T-helper 22 cell (primary cell): ENCODE measurements at regions not wholly inside any gene's neighbourhood (a gene's known extent, or its start where the extent isn't known, plus 50 kb on each side); places are given as distances from the start of the nearest gene placed in this dataset.

Source experiments
- DNase-seq: peaks from one replicate; pipeline ENCODE4 v3.0.0-alpha.2; 2020; ENCODE audit warnings: low read depth

GRCh38 chr3:188940573-188940932 is 231.2 kb upstream of the TPRG1 start:
- no peak for DNase-seq

- no peak for DNase-seq
Measured at GRCh38 chr3:188941103-188941502, 230.7 kb upstream of the TPRG1 start.

GRCh38 chr3:188942191-188942590 is 229.6 kb upstream of the TPRG1 start:
- DNase-seq: no peak

- DNase-seq: no peak
Measured at GRCh38 chr3:188943591-188943990, 228.2 kb upstream of the TPRG1 start.

GRCh38 chr3:188944108-188944507 is 227.7 kb upstream of the TPRG1 start:
- DNase-seq: no peak

GRCh38 chr3:188946351-188947240 is 225.2 kb upstream of the TPRG1 start:
- no peak for DNase-seq

- DNase-seq: no peak
Measured at GRCh38 chr3:188947401-188948280, 224.1 kb upstream of the TPRG1 start.

- no peak for DNase-seq
Measured at GRCh38 chr3:188948281-188948996, 223.3 kb upstream of the TPRG1 start.

GRCh38 chr3:188948997-188949389 is 222.8 kb upstream of the TPRG1 start:
- DNase-seq: no peak

GRCh38 chr3:188949456-188949855 is 222.3 kb upstream of the TPRG1 start:
- no peak for DNase-seq

- DNase-seq: no peak
Measured at GRCh38 chr3:188949996-188950395, 221.8 kb upstream of the TPRG1 start.

- no peak for DNase-seq
Measured at GRCh38 chr3:188950832-188951489, 220.8 kb upstream of the TPRG1 start.

- no peak for DNase-seq
Measured at GRCh38 chr3:188951734-188952133, 220.0 kb upstream of the TPRG1 start.

- DNase-seq: peak; percentile 16
Measured at GRCh38 chr3:188954590-188955208, 217.1 kb upstream of the TPRG1 start.

GRCh38 chr3:188955919-188956318 is 215.9 kb upstream of the TPRG1 start:
- DNase-seq: no peak

- no peak for DNase-seq
Measured at GRCh38 chr3:188956839-188957489, 214.8 kb upstream of the TPRG1 start.

- DNase-seq: no peak
Measured at GRCh38 chr3:188959013-188959412, 212.8 kb upstream of the TPRG1 start.

- DNase-seq: no peak
Measured at GRCh38 chr3:188962253-188963247, 209.2 kb upstream of the TPRG1 start.

GRCh38 chr3:188964957-188965356 is 206.8 kb upstream of the TPRG1 start:
- DNase-seq: no peak

GRCh38 chr3:188972310-188972709 is 199.5 kb upstream of the TPRG1 start:
- no peak for DNase-seq
